ENCODE measurements at regions not wholly inside any gene's neighbourhood (a gene's known extent, or its start where the extent isn't known, plus 50 kb on each side); places are given as distances from the start of the nearest gene placed in this dataset.

- TF ChIP-seq POLR2AphosphoS5 (IDR thresholded peaks at IDR 0.05; ENCODE audit: low read depth) (no peak), CTCF (IDR thresholded peaks at IDR 0.05; ENCODE audit: insufficient read depth, low read length) (no peak), REST (IDR thresholded peaks at IDR 0.05; ENCODE audit: insufficient replicate concordance, low read depth) (no peak)
Observed at GRCh38 chr17:70484496-70484895, 315.2 kb downstream of the KCNJ2 start.

Measured in HL-60 (cell line).